ENCODE measurements at regions not wholly inside any gene's neighbourhood (a gene's known extent, or its start where the extent isn't known, plus 50 kb on each side); places are given as distances from the start of the nearest gene placed in this dataset.

- TF ChIP-seq BRCA1 (IDR thresholded peaks at IDR 0.05; ENCODE audit: low read depth, low read length) (no peak), JUNB (IDR thresholded peaks at IDR 0.05) (no peak)
- TF ChIP-seq, protein P1, sequence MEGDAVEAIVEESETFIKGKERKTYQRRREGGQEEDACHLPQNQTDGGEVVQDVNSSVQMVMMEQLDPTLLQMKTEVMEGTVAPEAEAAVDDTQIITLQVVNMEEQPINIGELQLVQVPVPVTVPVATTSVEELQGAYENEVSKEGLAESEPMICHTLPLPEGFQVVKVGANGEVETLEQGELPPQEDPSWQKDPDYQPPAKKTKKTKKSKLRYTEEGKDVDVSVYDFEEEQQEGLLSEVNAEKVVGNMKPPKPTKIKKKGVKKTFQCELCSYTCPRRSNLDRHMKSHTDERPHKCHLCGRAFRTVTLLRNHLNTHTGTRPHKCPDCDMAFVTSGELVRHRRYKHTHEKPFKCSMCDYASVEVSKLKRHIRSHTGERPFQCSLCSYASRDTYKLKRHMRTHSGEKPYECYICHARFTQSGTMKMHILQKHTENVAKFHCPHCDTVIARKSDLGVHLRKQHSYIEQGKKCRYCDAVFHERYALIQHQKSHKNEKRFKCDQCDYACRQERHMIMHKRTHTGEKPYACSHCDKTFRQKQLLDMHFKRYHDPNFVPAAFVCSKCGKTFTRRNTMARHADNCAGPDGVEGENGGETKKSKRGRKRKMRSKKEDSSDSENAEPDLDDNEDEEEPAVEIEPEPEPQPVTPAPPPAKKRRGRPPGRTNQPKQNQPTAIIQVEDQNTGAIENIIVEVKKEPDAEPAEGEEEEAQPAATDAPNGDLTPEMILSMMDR (IDR thresholded peaks at IDR 0.05 in 2 of 3, conservative IDR thresholded peaks at IDR 0.05 in 1 of 3; ENCODE audit: control insufficient read depth in 2 of 3, extremely low read depth in 1 of 3, insufficient read depth in 1 of 3, low read depth in 3 of 3, low read length in 3 of 3), result no peak
These were observed 81.4 kb upstream of the ERBB4 start for GRCh38 chr2:212619954-212620353.

Data from GM12878 (cell line).